ENCODE measurements at regions not wholly inside any gene's neighbourhood (a gene's known extent, or its start where the extent isn't known, plus 50 kb on each side); places are given as distances from the start of the nearest gene placed in this dataset.

- H3K27me3 Mint-ChIP-seq (ENCODE audit: unreplicated experiment) = peaks cover 2% of the 10 kb centered on the region
- H3K27ac Mint-ChIP-seq (ENCODE audit: unreplicated experiment) = no peak overlapping the region
- H3K9me3 Mint-ChIP-seq (ENCODE audit: unreplicated experiment) = no peaks in the 10 kb centered on the region
- peaks cover 6% of the 10 kb centered on the region for H3K4me1 Mint-ChIP-seq (ENCODE audit: unreplicated experiment)
- H3K36me3 Mint-ChIP-seq (ENCODE audit: low read depth, unreplicated experiment) = no peaks in the 10 kb centered on the region
- H3K4me3 Mint-ChIP-seq (ENCODE audit: unreplicated experiment) = no peak overlapping the region
- DNase-seq (ENCODE audit: low spot score) = peak; percentile 28
- TF ChIP-seq, protein P1, sequence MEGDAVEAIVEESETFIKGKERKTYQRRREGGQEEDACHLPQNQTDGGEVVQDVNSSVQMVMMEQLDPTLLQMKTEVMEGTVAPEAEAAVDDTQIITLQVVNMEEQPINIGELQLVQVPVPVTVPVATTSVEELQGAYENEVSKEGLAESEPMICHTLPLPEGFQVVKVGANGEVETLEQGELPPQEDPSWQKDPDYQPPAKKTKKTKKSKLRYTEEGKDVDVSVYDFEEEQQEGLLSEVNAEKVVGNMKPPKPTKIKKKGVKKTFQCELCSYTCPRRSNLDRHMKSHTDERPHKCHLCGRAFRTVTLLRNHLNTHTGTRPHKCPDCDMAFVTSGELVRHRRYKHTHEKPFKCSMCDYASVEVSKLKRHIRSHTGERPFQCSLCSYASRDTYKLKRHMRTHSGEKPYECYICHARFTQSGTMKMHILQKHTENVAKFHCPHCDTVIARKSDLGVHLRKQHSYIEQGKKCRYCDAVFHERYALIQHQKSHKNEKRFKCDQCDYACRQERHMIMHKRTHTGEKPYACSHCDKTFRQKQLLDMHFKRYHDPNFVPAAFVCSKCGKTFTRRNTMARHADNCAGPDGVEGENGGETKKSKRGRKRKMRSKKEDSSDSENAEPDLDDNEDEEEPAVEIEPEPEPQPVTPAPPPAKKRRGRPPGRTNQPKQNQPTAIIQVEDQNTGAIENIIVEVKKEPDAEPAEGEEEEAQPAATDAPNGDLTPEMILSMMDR (IDR thresholded peaks at IDR 0.05; ENCODE audit: unreplicated experiment) = no peak
These were observed 242.5 kb upstream of the RIOK2 start for GRCh38 chr5:97425511-97425910.

GRCh38 chr5:97427235-97427634, 244.2 kb upstream of the RIOK2 start:
- no peaks in the 10 kb centered on the region for H3K36me3 Mint-ChIP-seq (ENCODE audit: low read depth, unreplicated experiment)
- TF ChIP-seq, protein P1 (IDR thresholded peaks at IDR 0.05; ENCODE audit: unreplicated experiment) = no peak
- no peaks in the 10 kb centered on the region for H3K4me1 Mint-ChIP-seq (ENCODE audit: unreplicated experiment)
- DNase-seq (ENCODE audit: low spot score) = no peak
- H3K9me3 Mint-ChIP-seq (ENCODE audit: unreplicated experiment) = no peaks in the 10 kb centered on the region
- H3K4me3 Mint-ChIP-seq (ENCODE audit: unreplicated experiment) = no peak overlapping the region
- no peak overlapping the region for H3K27ac Mint-ChIP-seq (ENCODE audit: unreplicated experiment)
- no peaks in the 10 kb centered on the region for H3K27me3 Mint-ChIP-seq (ENCODE audit: unreplicated experiment)

- DNase-seq (ENCODE audit: low spot score) = no peak
- Mint-ChIP-seq H3K9me3 (ENCODE audit: unreplicated experiment) (no peaks in the 10 kb centered on the region), H3K4me3 (ENCODE audit: unreplicated experiment) (no peak overlapping the region), H3K36me3 (ENCODE audit: low read depth, unreplicated experiment) (no peaks in the 10 kb centered on the region), H3K27ac (ENCODE audit: unreplicated experiment) (no peak overlapping the region), H3K4me1 (ENCODE audit: unreplicated experiment) (no peaks in the 10 kb centered on the region), H3K27me3 (ENCODE audit: unreplicated experiment) (no peaks in the 10 kb centered on the region)
- TF ChIP-seq, protein P1 (IDR thresholded peaks at IDR 0.05; ENCODE audit: unreplicated experiment) = no peak
These were observed 251.0 kb upstream of the RIOK2 start for GRCh38 chr5:97434021-97434420.

GRCh38 chr5:97436405-97436804, 253.4 kb upstream of the RIOK2 start:
- no peak for DNase-seq (ENCODE audit: low spot score)
- no peaks in the 10 kb centered on the region for H3K27me3 Mint-ChIP-seq (ENCODE audit: unreplicated experiment)
- no peaks in the 10 kb centered on the region for H3K9me3 Mint-ChIP-seq (ENCODE audit: unreplicated experiment)
- no peaks in the 10 kb centered on the region for H3K4me1 Mint-ChIP-seq (ENCODE audit: unreplicated experiment)
- no peak overlapping the region for H3K4me3 Mint-ChIP-seq (ENCODE audit: unreplicated experiment)
- no peaks in the 10 kb centered on the region for H3K36me3 Mint-ChIP-seq (ENCODE audit: low read depth, unreplicated experiment)
- no peak overlapping the region for H3K27ac Mint-ChIP-seq (ENCODE audit: unreplicated experiment)
- TF ChIP-seq, protein P1 (IDR thresholded peaks at IDR 0.05; ENCODE audit: unreplicated experiment) = no peak

- no peaks in the 10 kb centered on the region for H3K4me1 Mint-ChIP-seq (ENCODE audit: unreplicated experiment)
- TF ChIP-seq, protein P1 (IDR thresholded peaks at IDR 0.05; ENCODE audit: unreplicated experiment) = no peak
- H3K9me3 Mint-ChIP-seq (ENCODE audit: unreplicated experiment) = no peaks in the 10 kb centered on the region
- no peak overlapping the region for H3K27ac Mint-ChIP-seq (ENCODE audit: unreplicated experiment)
- H3K27me3 Mint-ChIP-seq (ENCODE audit: unreplicated experiment) = peaks cover 2% of the 10 kb centered on the region
- no peak for DNase-seq (ENCODE audit: low spot score)
- no peaks in the 10 kb centered on the region for H3K36me3 Mint-ChIP-seq (ENCODE audit: low read depth, unreplicated experiment)
- no peak overlapping the region for H3K4me3 Mint-ChIP-seq (ENCODE audit: unreplicated experiment)
These were observed 260.7 kb upstream of the RIOK2 start for GRCh38 chr5:97443740-97444139.

Data from endothelial cell (in vitro differentiated cells).